Left ventricle myocardium inferior (tissue), 1 donor: ENCODE measurements at regions not wholly inside any gene's neighbourhood (a gene's known extent, or its start where the extent isn't known, plus 50 kb on each side); places are given as distances from the start of the nearest gene placed in this dataset.

Experiments used
- DNase-seq: peaks from one replicate; pipeline ENCODE4 v3.0.0-alpha.2; 2020
- H3K27ac ChIP-seq: fragments of 200-600 bp; replicated peaks from 2 replicates; pipeline ENCODE4 v1.8.0; 2021
- H3K27me3 ChIP-seq: fragments of 200-600 bp; 2 replicates; pipeline ENCODE4 v1.8.0; 2021; ENCODE audit warnings: low read depth
- H3K36me3 ChIP-seq: fragments of 200-600 bp; 2 replicates; pipeline ENCODE4 v1.8.0; 2021
- H3K4me1 ChIP-seq: fragments of 200-600 bp; 2 replicates; pipeline ENCODE4 v1.8.0; 2021
- H3K4me3 ChIP-seq: fragments of 200-600 bp; 2 replicates; pipeline ENCODE4 v1.8.0; 2021; ENCODE audit warnings: mild to moderate bottlenecking, moderate library complexity
- H3K9me3 ChIP-seq: fragments of 200-600 bp; replicated peaks from 2 replicates; pipeline ENCODE4 v1.8.0; 2021
- intact Hi-C: fragments of 100-400 bp; cut with micrococcal nuclease; formaldehyde crosslinking; loops from one replicate; pipeline ENCODE4 v1.11.0; 2022
- TF ChIP-seq, protein P1 (sequence below): fragments of 200-600 bp; IDR thresholded peaks from 2 replicates; pipeline ENCODE4 v1.8.0; 2021; ENCODE audit warnings: antibody characterized with exemption, mild to moderate bottlenecking, borderline replicate concordance
- donor health status: DM: no; HTN: yes; CAD: no; lungs with severe emphysema.

- intact Hi-C loops = no loop called here
- H3K4me1 ChIP-seq = peaks cover 100% of the 10 kb centered on the region
- no peaks in the 10 kb centered on the region for H3K9me3 ChIP-seq
- no peaks in the 10 kb centered on the region for H3K27me3 ChIP-seq
- H3K4me3 ChIP-seq = peak overlapping the region; percentile 96
- H3K27ac ChIP-seq = peak overlapping the region; percentile 100
- DNase-seq = peak; percentile 75
- TF ChIP-seq, protein P1, sequence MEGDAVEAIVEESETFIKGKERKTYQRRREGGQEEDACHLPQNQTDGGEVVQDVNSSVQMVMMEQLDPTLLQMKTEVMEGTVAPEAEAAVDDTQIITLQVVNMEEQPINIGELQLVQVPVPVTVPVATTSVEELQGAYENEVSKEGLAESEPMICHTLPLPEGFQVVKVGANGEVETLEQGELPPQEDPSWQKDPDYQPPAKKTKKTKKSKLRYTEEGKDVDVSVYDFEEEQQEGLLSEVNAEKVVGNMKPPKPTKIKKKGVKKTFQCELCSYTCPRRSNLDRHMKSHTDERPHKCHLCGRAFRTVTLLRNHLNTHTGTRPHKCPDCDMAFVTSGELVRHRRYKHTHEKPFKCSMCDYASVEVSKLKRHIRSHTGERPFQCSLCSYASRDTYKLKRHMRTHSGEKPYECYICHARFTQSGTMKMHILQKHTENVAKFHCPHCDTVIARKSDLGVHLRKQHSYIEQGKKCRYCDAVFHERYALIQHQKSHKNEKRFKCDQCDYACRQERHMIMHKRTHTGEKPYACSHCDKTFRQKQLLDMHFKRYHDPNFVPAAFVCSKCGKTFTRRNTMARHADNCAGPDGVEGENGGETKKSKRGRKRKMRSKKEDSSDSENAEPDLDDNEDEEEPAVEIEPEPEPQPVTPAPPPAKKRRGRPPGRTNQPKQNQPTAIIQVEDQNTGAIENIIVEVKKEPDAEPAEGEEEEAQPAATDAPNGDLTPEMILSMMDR = no peak
- H3K36me3 ChIP-seq = peaks cover 12% of the 10 kb centered on the region
Observed at GRCh38 chr22:46079861-46080821, 70.2 kb upstream of the PPARA start.

GRCh38 chr22:46081036-46081830 lies 69.1 kb upstream of the PPARA start:
- intact Hi-C loops = no loop called here
- TF ChIP-seq, protein P1 = no peak
- Histone ChIP-seq H3K27me3 (no peaks in the 10 kb centered on the region), H3K4me3 (peak overlapping the region; percentile 96), H3K36me3 (peaks cover 11% of the 10 kb centered on the region), H3K27ac (peak overlapping the region; percentile 100), H3K9me3 (no peaks in the 10 kb centered on the region), H3K4me1 (peaks cover 100% of the 10 kb centered on the region)
- peak; percentile 17 for DNase-seq

DNA sequence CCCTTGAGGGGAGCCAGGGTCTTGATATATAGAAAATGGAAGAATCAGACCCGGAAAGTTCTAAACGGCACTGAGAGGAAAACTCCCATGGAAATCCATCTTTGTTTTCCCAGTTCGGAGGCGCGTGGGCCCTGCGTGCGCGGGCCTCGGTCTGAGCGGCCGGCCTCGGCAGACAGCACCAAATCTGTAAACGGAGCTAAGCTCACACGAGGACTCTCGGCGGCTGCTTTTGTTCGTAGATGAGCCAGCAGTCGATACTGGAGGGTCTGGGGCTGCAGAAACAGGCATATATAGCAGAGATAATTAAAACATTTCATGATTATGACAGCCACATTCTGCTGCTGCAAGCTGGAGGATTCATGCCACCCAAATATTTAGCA lies 68.5 kb upstream of the PPARA start:
- H3K4me1 ChIP-seq = peaks cover 100% of the 10 kb centered on the region
- DNase-seq = peak; percentile 22
- intact Hi-C loops = no loop called here
- peaks cover 15% of the 10 kb centered on the region for H3K36me3 ChIP-seq
- peak overlapping the region; percentile 96 for H3K4me3 ChIP-seq
- H3K27me3 ChIP-seq = no peaks in the 10 kb centered on the region
- no peaks in the 10 kb centered on the region for H3K9me3 ChIP-seq
- H3K27ac ChIP-seq = peak overlapping the region; percentile 100
- TF ChIP-seq, protein P1 = no peak

DNA sequence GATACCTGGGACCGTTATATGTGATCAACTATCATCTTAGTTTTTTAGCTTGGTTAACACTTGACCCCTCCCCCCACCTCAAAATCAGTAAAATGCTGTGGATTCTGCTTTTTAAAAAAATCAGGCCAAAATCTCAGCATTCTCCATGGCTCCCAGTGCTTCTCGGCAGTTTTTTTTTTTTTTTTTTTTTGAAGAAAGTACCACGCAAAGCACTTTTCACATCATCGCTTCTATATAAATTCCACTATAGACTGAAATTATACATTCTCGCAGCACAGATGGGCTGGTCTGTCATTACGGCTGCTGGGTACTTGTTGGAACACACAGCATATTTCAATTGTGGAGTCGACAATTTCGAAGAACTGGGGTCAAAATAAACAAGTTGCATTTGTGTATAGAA lies 67.7 kb upstream of the PPARA start:
- H3K4me1 ChIP-seq = peaks cover 100% of the 10 kb centered on the region
- TF ChIP-seq, protein P1 = no peak
- DNase-seq = no peak
- H3K36me3 ChIP-seq = peaks cover 23% of the 10 kb centered on the region
- no peaks in the 10 kb centered on the region for H3K9me3 ChIP-seq
- intact Hi-C loops = no loop called here
- H3K27ac ChIP-seq = peak overlapping the region; percentile 100
- H3K27me3 ChIP-seq = no peaks in the 10 kb centered on the region
- H3K4me3 ChIP-seq = peak overlapping the region; percentile 96
